Nephron progenitor cell (in vitro differentiated cells): ENCODE measurements at regions not wholly inside any gene's neighbourhood (a gene's known extent, or its start where the extent isn't known, plus 50 kb on each side); places are given as distances from the start of the nearest gene placed in this dataset.

Source experiments
- DNase-seq: peaks from one replicate; pipeline ENCODE4 v3.0.0; 2021
- H3K27ac Mint-ChIP-seq: 2 replicates; pipeline ENCODE4 v1.8.0; 2021; ENCODE audit warnings: mild to moderate bottlenecking, moderate library complexity, mixed read lengths
- H3K27me3 Mint-ChIP-seq: 2 replicates; pipeline ENCODE4 v1.8.0; 2021; ENCODE audit warnings: mild to moderate bottlenecking, low read depth, mixed read lengths; ENCODE audit not compliant: poor library complexity
- H3K36me3 Mint-ChIP-seq: 2 replicates; pipeline ENCODE4 v1.8.0; 2021; ENCODE audit warnings: low read depth, mixed read lengths
- H3K4me1 Mint-ChIP-seq: 2 replicates; pipeline ENCODE4 v1.8.0; 2021; ENCODE audit warnings: mixed read lengths
- H3K4me3 Mint-ChIP-seq: 2 replicates; pipeline ENCODE4 v1.8.0; 2021; ENCODE audit warnings: mild to moderate bottlenecking, moderate library complexity, mixed read lengths
- H3K9me3 Mint-ChIP-seq: 2 replicates; pipeline ENCODE4 v1.8.0; 2021; ENCODE audit warnings: mild to moderate bottlenecking, moderate library complexity, mixed read lengths
- TF ChIP-seq, protein P1 (sequence below): fragments of 200-600 bp; sonication (generic); IDR thresholded peaks from 2 replicates; pipeline ENCODE4 v1.5.0; 2021; ENCODE audit warnings: antibody characterized with exemption

- H3K36me3 Mint-ChIP-seq, result no peaks in the 10 kb centered on the region
- TF ChIP-seq, protein P1, sequence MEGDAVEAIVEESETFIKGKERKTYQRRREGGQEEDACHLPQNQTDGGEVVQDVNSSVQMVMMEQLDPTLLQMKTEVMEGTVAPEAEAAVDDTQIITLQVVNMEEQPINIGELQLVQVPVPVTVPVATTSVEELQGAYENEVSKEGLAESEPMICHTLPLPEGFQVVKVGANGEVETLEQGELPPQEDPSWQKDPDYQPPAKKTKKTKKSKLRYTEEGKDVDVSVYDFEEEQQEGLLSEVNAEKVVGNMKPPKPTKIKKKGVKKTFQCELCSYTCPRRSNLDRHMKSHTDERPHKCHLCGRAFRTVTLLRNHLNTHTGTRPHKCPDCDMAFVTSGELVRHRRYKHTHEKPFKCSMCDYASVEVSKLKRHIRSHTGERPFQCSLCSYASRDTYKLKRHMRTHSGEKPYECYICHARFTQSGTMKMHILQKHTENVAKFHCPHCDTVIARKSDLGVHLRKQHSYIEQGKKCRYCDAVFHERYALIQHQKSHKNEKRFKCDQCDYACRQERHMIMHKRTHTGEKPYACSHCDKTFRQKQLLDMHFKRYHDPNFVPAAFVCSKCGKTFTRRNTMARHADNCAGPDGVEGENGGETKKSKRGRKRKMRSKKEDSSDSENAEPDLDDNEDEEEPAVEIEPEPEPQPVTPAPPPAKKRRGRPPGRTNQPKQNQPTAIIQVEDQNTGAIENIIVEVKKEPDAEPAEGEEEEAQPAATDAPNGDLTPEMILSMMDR, result no peak
- no peak for DNase-seq
- H3K27me3 Mint-ChIP-seq, result no peaks in the 10 kb centered on the region
- H3K9me3 Mint-ChIP-seq, result peaks cover 22% of the 10 kb centered on the region
- H3K27ac Mint-ChIP-seq, result no peak overlapping the region
- peaks cover 11% of the 10 kb centered on the region for H3K4me1 Mint-ChIP-seq
- H3K4me3 Mint-ChIP-seq, result no peak overlapping the region
Observed at GRCh38 chrX:121256647-121257046, 209.2 kb downstream of the GLUD2 start.

- H3K4me1 Mint-ChIP-seq, result peaks cover 12% of the 10 kb centered on the region
- TF ChIP-seq, protein P1, result no peak
- H3K27ac Mint-ChIP-seq, result no peak overlapping the region
- H3K36me3 Mint-ChIP-seq, result no peaks in the 10 kb centered on the region
- DNase-seq, result no peak
- peaks cover 11% of the 10 kb centered on the region for H3K9me3 Mint-ChIP-seq
- H3K4me3 Mint-ChIP-seq, result no peak overlapping the region
- no peaks in the 10 kb centered on the region for H3K27me3 Mint-ChIP-seq
Observed at GRCh38 chrX:121258545-121258944, 211.1 kb downstream of the GLUD2 start.

- no peak overlapping the region for H3K4me3 Mint-ChIP-seq
- H3K27ac Mint-ChIP-seq, result peak overlapping the region; percentile 42
- H3K9me3 Mint-ChIP-seq, result peaks cover 11% of the 10 kb centered on the region
- no peak for DNase-seq
- no peaks in the 10 kb centered on the region for H3K36me3 Mint-ChIP-seq
- TF ChIP-seq, protein P1, result no peak
- no peaks in the 10 kb centered on the region for H3K27me3 Mint-ChIP-seq
- peaks cover 12% of the 10 kb centered on the region for H3K4me1 Mint-ChIP-seq
Observed at GRCh38 chrX:121259170-121259569, 211.8 kb downstream of the GLUD2 start.

DNA sequence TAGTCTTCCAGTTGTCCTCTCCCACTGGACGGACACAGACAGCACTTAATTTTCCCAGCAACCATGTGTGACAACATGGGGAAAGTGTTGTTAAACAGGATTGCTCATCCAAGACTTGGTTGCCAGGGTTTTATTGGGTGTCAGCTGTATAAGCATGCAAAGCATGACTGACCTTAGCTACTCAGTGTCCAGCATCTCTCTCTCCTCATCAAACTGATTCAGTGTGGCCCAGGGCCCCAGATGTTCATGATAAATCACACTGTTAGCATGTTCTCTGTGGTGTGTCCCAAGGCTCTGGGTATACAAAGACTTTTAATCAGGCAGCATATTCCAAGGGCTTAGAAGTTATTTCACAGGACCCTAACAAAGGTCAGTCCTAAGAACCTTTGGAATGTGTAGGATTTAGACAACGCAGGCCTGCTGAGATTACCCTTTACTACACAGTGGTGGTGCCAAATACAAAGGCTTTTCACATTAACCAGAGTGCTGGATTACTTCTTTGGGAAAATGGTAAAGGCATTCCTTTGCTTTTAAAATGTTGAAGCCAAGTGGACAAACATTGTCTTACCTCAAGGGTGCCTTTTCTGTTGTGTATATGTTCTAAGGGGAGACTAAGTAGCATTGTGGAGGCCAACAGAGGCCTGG, 213.3 kb downstream of the GLUD2 start:
- DNase-seq, result no peak
- TF ChIP-seq, protein P1, result no peak
- Mint-ChIP-seq H3K27me3 (no peaks in the 10 kb centered on the region), H3K4me3 (no peak overlapping the region), H3K27ac (no peak overlapping the region), H3K4me1 (peaks cover 12% of the 10 kb centered on the region), H3K36me3 (no peaks in the 10 kb centered on the region), H3K9me3 (peaks cover 9% of the 10 kb centered on the region)

DNA sequence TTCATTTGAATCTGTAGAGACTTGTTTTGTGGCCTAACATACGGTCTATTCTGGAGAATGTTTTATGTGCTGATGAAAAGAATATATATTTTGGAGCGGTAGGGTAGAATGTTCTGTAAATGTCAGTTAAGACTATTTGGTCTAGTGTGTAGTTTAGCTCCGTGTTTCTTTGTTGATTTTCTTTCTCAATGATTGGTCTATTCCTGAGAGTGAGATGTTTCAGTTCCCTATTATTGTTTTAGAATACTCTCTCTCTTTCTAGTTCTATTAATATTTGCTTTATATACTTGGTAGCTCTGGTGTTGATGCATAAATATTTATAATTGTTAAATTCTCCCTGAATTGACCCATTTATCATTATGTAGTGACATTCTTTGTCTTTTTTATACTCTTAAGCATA, 236.5 kb downstream of the GLUD2 start:
- DNase-seq, result no peak
- H3K9me3 Mint-ChIP-seq, result peaks cover 29% of the 10 kb centered on the region
- H3K27ac Mint-ChIP-seq, result no peak overlapping the region
- no peak overlapping the region for H3K4me3 Mint-ChIP-seq
- no peaks in the 10 kb centered on the region for H3K4me1 Mint-ChIP-seq
- no peaks in the 10 kb centered on the region for H3K36me3 Mint-ChIP-seq
- no peaks in the 10 kb centered on the region for H3K27me3 Mint-ChIP-seq
- TF ChIP-seq, protein P1, result no peak

DNA sequence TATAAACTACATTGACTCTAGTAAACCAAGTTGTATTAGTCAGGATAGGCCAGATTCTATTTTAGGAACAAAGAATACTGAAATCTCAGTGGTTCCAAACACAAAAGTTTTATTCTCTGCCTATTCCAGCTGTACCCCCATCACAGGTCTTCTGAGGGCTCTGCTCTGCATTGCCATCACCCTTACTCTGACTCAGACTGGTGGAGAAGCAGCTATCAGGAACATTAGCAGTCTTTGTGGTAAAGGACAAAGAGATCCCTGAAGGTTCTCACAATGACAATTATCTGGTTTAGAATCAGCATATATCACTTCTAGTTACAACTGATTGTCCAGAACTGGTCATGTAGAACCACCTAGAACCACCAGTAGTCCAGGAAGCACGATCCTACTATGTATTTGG, 251.1 kb downstream of the GLUD2 start:
- no peak for DNase-seq
- Mint-ChIP-seq H3K4me1 (no peaks in the 10 kb centered on the region), H3K27me3 (no peaks in the 10 kb centered on the region), H3K36me3 (no peaks in the 10 kb centered on the region), H3K4me3 (no peak overlapping the region), H3K9me3 (peaks cover 18% of the 10 kb centered on the region), H3K27ac (no peak overlapping the region)
- TF ChIP-seq, protein P1, result no peak
